ENCODE measurements at regions not wholly inside any gene's neighbourhood (a gene's known extent, or its start where the extent isn't known, plus 50 kb on each side); places are given as distances from the start of the nearest gene placed in this dataset.

GRCh38 chr2:67752199-67752598, 310.6 kb downstream of the C1D start:
- TF ChIP-seq, protein P1, sequence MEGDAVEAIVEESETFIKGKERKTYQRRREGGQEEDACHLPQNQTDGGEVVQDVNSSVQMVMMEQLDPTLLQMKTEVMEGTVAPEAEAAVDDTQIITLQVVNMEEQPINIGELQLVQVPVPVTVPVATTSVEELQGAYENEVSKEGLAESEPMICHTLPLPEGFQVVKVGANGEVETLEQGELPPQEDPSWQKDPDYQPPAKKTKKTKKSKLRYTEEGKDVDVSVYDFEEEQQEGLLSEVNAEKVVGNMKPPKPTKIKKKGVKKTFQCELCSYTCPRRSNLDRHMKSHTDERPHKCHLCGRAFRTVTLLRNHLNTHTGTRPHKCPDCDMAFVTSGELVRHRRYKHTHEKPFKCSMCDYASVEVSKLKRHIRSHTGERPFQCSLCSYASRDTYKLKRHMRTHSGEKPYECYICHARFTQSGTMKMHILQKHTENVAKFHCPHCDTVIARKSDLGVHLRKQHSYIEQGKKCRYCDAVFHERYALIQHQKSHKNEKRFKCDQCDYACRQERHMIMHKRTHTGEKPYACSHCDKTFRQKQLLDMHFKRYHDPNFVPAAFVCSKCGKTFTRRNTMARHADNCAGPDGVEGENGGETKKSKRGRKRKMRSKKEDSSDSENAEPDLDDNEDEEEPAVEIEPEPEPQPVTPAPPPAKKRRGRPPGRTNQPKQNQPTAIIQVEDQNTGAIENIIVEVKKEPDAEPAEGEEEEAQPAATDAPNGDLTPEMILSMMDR (IDR thresholded peaks at IDR 0.05; ENCODE audit: control insufficient read depth, extremely low read depth, insufficient read depth) = no peak
- H3K4me3 ChIP-seq (ENCODE audit: low read depth, low read length) = no peak overlapping the region
- DNase-seq (ENCODE audit: low read depth) = no peak

DNA sequence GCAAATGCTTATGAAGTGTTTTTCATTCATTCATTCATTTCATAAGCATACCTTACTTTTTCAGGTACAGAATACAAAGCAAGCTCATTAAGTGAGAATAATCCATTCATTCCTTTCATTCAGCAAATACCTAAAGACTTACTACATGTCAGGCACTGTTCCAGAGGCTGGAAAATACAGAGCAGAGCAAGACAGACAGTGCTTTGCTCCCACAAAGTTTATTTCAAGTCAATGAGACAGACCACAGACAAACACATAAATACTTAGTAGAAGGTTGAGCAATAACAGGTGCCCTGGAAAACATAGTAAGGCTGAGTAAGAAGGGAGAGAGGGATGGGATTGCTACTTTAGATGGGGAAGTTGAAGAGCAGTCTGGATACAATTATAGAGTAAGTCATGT, 309.8 kb downstream of the C1D start:
- no peak overlapping the region for H3K4me3 ChIP-seq (ENCODE audit: low read depth, low read length)
- TF ChIP-seq, protein P1 (IDR thresholded peaks at IDR 0.05; ENCODE audit: control insufficient read depth, extremely low read depth, insufficient read depth) = no peak
- DNase-seq (ENCODE audit: low read depth) = no peak

GRCh38 chr2:67755156-67755882, 307.5 kb downstream of the C1D start:
- TF ChIP-seq, protein P1 (IDR thresholded peaks at IDR 0.05; ENCODE audit: control insufficient read depth, extremely low read depth, insufficient read depth) = no peak
- DNase-seq (ENCODE audit: low read depth) = no peak
- no peak overlapping the region for H3K4me3 ChIP-seq (ENCODE audit: low read depth, low read length)

GRCh38 chr2:67760995-67761394, 301.8 kb downstream of the C1D start:
- no peak overlapping the region for H3K4me3 ChIP-seq (ENCODE audit: low read depth, low read length)
- DNase-seq (ENCODE audit: low read depth) = no peak
- TF ChIP-seq, protein P1 (IDR thresholded peaks at IDR 0.05; ENCODE audit: control insufficient read depth, extremely low read depth, insufficient read depth) = no peak

- no peak overlapping the region for H3K4me3 ChIP-seq (ENCODE audit: low read depth, low read length)
- TF ChIP-seq, protein P1 (IDR thresholded peaks at IDR 0.05; ENCODE audit: control insufficient read depth, extremely low read depth, insufficient read depth) = no peak
- no peak for DNase-seq (ENCODE audit: low read depth)
These were observed 291.4 kb downstream of the C1D start for GRCh38 chr2:67771380-67771779.

- no peak overlapping the region for H3K4me3 ChIP-seq (ENCODE audit: low read depth, low read length)
- TF ChIP-seq, protein P1 (IDR thresholded peaks at IDR 0.05; ENCODE audit: control insufficient read depth, extremely low read depth, insufficient read depth) = no peak
- DNase-seq (ENCODE audit: low read depth) = no peak
These were observed 290.3 kb downstream of the C1D start for GRCh38 chr2:67772216-67773170.
